ENCODE measurements at regions not wholly inside any gene's neighbourhood (a gene's known extent, or its start where the extent isn't known, plus 50 kb on each side); places are given as distances from the start of the nearest gene placed in this dataset.
A peak's percentile ranks its signal among the peaks of the same experiment; 100 is the strongest.
"Not testable (repeated sequence)": the region's sequence is repeated elsewhere in the genome, so short reads cannot be mapped to it uniquely, and the experiment has no call there.

GRCh38 chr4:86522349-86522748, 71.8 kb upstream of the PTPN13 start:
- Histone ChIP-seq H3K9me3 (ENCODE audit: control extremely low read depth in 1 of 5, control insufficient read depth in 4 of 5, insufficient read depth in 2 of 5, low read depth in 1 of 5, low read length in 4 of 5) (peaks cover 0 to 19% (median 8%) of the 10 kb centered on the region in 5 experiments), H3K27me3 (replicated peaks in 2 of 5; ENCODE audit: control insufficient read depth in 4 of 5, insufficient read depth in 5 of 5, low read length in 4 of 5) (no peaks in the 10 kb centered on the region), H3K4me1 (ENCODE audit: control extremely low read depth in 1 of 4, control insufficient read depth in 4 of 4, insufficient read depth in 4 of 4, low read length in 3 of 4) (peaks cover 0 to 6% (median 0%) of the 10 kb centered on the region in 4 experiments), H3K4me3 (ENCODE audit: control insufficient read depth in 1 of 7, extremely low read depth in 1 of 7, insufficient read depth in 4 of 7, low read depth in 2 of 7, low read length in 6 of 7) (no peak overlapping the region), H3K36me3 (ENCODE audit: control insufficient read depth in 4 of 4, insufficient read depth in 4 of 4, low read length in 3 of 4) (no peaks in the 10 kb centered on the region), H3K27ac (ENCODE audit: insufficient read depth in 1 of 2, low read depth in 1 of 2, low read length in 2 of 2, poor library complexity in 1 of 2, severe bottlenecking in 2 of 2) (no peak overlapping the region)
- DNase-seq, result peak in 2 of 3 donors; percentile 8
- CTCF ChIA-PET, result interaction anchor here (0.9 to 3.0 kb wide), 8 partner anchors 16 to 377 kb away, joined by 3 to 17 read pairs (median 4); no protein-coding TSS in a partner anchor
- no CpG with 5 or more reads among the region's 4 CpGs for WGBS (ENCODE audit: insufficient coverage)
- POLR2A ChIA-PET, result no interaction called here

GRCh38 chr4:86523333-86523732, 70.8 kb upstream of the PTPN13 start:
- Histone ChIP-seq H3K9me3 (ENCODE audit: control extremely low read depth in 1 of 5, control insufficient read depth in 4 of 5, insufficient read depth in 2 of 5, low read depth in 1 of 5, low read length in 4 of 5) (peaks cover 0 to 19% (median 8%) of the 10 kb centered on the region in 5 experiments), H3K4me1 (ENCODE audit: control extremely low read depth in 1 of 4, control insufficient read depth in 4 of 4, insufficient read depth in 4 of 4, low read length in 3 of 4) (peaks cover 0 to 6% (median 0%) of the 10 kb centered on the region in 4 experiments), H3K4me3 (ENCODE audit: control insufficient read depth in 1 of 7, extremely low read depth in 1 of 7, insufficient read depth in 4 of 7, low read depth in 2 of 7, low read length in 6 of 7) (no peak overlapping the region), H3K27ac (ENCODE audit: insufficient read depth in 1 of 2, low read depth in 1 of 2, low read length in 2 of 2, poor library complexity in 1 of 2, severe bottlenecking in 2 of 2) (no peak overlapping the region), H3K36me3 (ENCODE audit: control insufficient read depth in 4 of 4, insufficient read depth in 4 of 4, low read length in 3 of 4) (no peaks in the 10 kb centered on the region), H3K27me3 (replicated peaks in 2 of 5; ENCODE audit: control insufficient read depth in 4 of 5, insufficient read depth in 5 of 5, low read length in 4 of 5) (no peaks in the 10 kb centered on the region)
- WGBS (ENCODE audit: insufficient coverage), result 85% methylated on average over 2 of the region's 2 CpGs
- CTCF ChIA-PET, result interaction anchor here (1.0 to 3.0 kb wide), 5 partner anchors 21 to 372 kb away, joined by 3 to 17 read pairs (median 5); no protein-coding TSS in a partner anchor
- POLR2A ChIA-PET, result no interaction called here
- DNase-seq, result no peak

DNA sequence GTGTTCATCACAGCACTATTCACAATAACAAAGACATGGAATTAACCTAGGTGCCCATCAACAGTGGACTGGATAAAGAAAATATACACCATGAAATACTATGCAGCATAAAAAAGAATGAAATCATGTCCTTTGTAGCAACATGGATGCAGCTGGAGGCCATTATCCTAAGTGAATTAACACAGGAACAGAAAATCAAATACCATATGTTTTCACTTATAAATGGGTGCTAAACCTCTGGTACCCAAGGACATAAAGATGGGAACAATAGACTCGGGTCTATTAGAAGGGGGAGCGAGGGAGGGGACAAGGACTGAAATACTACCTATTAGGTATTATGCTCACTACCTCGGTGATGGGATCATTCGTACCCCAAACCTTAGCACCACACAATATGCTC, 66.4 kb upstream of the PTPN13 start:
- DNase-seq; H3K9me3 ChIP-seq (ENCODE audit: control extremely low read depth in 1 of 5, control insufficient read depth in 4 of 5, insufficient read depth in 2 of 5, low read depth in 1 of 5, low read length in 4 of 5); POLR2A ChIA-PET; H3K27me3 ChIP-seq (replicated peaks in 2 of 5; ENCODE audit: control insufficient read depth in 4 of 5, insufficient read depth in 5 of 5, low read length in 4 of 5); CTCF ChIA-PET; H3K27ac ChIP-seq (ENCODE audit: insufficient read depth in 1 of 2, low read depth in 1 of 2, low read length in 2 of 2, poor library complexity in 1 of 2, severe bottlenecking in 2 of 2); H3K4me1 ChIP-seq (ENCODE audit: control extremely low read depth in 1 of 4, control insufficient read depth in 4 of 4, insufficient read depth in 4 of 4, low read length in 3 of 4); H3K36me3 ChIP-seq (ENCODE audit: control insufficient read depth in 4 of 4, insufficient read depth in 4 of 4, low read length in 3 of 4); H3K4me3 ChIP-seq (ENCODE audit: control insufficient read depth in 1 of 7, extremely low read depth in 1 of 7, insufficient read depth in 4 of 7, low read depth in 2 of 7, low read length in 6 of 7): not testable (repeated sequence)
- no CpG with 5 or more reads among the region's 4 CpGs for WGBS (ENCODE audit: insufficient coverage)

DNA sequence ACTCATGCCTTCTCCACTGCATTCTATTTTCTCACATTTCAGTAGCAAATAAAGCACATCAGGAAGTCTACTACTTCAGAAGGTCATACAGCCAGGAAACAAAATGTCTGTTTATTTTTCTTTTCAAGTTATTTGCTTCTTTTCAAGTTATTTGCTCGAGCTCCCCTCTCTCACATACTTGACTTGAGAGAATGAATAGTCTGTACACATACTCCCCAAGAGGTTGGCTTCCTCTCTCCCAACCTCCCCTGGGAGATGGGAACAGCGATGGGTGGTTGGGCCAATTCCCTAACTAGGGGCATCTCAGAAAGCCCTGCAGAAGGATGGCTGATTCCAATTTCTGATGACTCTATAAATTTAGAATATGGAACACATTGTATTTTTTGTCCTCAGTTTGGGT, 64.7 kb upstream of the PTPN13 start:
- Histone ChIP-seq H3K27ac (ENCODE audit: insufficient read depth in 1 of 2, low read depth in 1 of 2, low read length in 2 of 2, poor library complexity in 1 of 2, severe bottlenecking in 2 of 2) (no peak overlapping the region), H3K9me3 (ENCODE audit: control extremely low read depth in 1 of 5, control insufficient read depth in 4 of 5, insufficient read depth in 2 of 5, low read depth in 1 of 5, low read length in 4 of 5) (no peaks in the 10 kb centered on the region), H3K4me3 (ENCODE audit: control insufficient read depth in 1 of 7, extremely low read depth in 1 of 7, insufficient read depth in 4 of 7, low read depth in 2 of 7, low read length in 6 of 7) (no peak overlapping the region), H3K36me3 (ENCODE audit: control insufficient read depth in 4 of 4, insufficient read depth in 4 of 4, low read length in 3 of 4) (no peaks in the 10 kb centered on the region), H3K27me3 (replicated peaks in 2 of 5; ENCODE audit: control insufficient read depth in 4 of 5, insufficient read depth in 5 of 5, low read length in 4 of 5) (no peaks in the 10 kb centered on the region), H3K4me1 (ENCODE audit: control extremely low read depth in 1 of 4, control insufficient read depth in 4 of 4, insufficient read depth in 4 of 4, low read length in 3 of 4) (no peaks in the 10 kb centered on the region)
- no CpG with 5 or more reads among the region's 2 CpGs for WGBS (ENCODE audit: insufficient coverage)
- ChIA-PET CTCF (no interaction called here), POLR2A (no interaction called here)
- no peak for DNase-seq

- Histone ChIP-seq H3K4me3 (ENCODE audit: control insufficient read depth in 1 of 7, extremely low read depth in 1 of 7, insufficient read depth in 4 of 7, low read depth in 2 of 7, low read length in 6 of 7) (no peak overlapping the region), H3K36me3 (ENCODE audit: control insufficient read depth in 4 of 4, insufficient read depth in 4 of 4, low read length in 3 of 4) (no peaks in the 10 kb centered on the region), H3K9me3 (ENCODE audit: control extremely low read depth in 1 of 5, control insufficient read depth in 4 of 5, insufficient read depth in 2 of 5, low read depth in 1 of 5, low read length in 4 of 5) (no peaks in the 10 kb centered on the region), H3K4me1 (ENCODE audit: control extremely low read depth in 1 of 4, control insufficient read depth in 4 of 4, insufficient read depth in 4 of 4, low read length in 3 of 4) (no peaks in the 10 kb centered on the region), H3K27ac (ENCODE audit: insufficient read depth in 1 of 2, low read depth in 1 of 2, low read length in 2 of 2, poor library complexity in 1 of 2, severe bottlenecking in 2 of 2) (no peak overlapping the region), H3K27me3 (replicated peaks in 2 of 5; ENCODE audit: control insufficient read depth in 4 of 5, insufficient read depth in 5 of 5, low read length in 4 of 5) (no peaks in the 10 kb centered on the region)
- ChIA-PET POLR2A (no interaction called here), CTCF (no interaction called here)
- DNase-seq, result no peak
- WGBS (ENCODE audit: insufficient coverage), result 100% methylated on average over 1 of the region's 1 CpG
These were observed 63.9 kb upstream of the PTPN13 start for GRCh38 chr4:86530183-86530582.

GRCh38 chr4:86531440-86531839, 62.7 kb upstream of the PTPN13 start:
- Histone ChIP-seq H3K4me1 (ENCODE audit: control extremely low read depth in 1 of 4, control insufficient read depth in 4 of 4, insufficient read depth in 4 of 4, low read length in 3 of 4) (no peaks in the 10 kb centered on the region), H3K9me3 (ENCODE audit: control extremely low read depth in 1 of 5, control insufficient read depth in 4 of 5, insufficient read depth in 2 of 5, low read depth in 1 of 5, low read length in 4 of 5) (no peaks in the 10 kb centered on the region), H3K4me3 (ENCODE audit: control insufficient read depth in 1 of 7, extremely low read depth in 1 of 7, insufficient read depth in 4 of 7, low read depth in 2 of 7, low read length in 6 of 7) (no peak overlapping the region), H3K27ac (ENCODE audit: insufficient read depth in 1 of 2, low read depth in 1 of 2, low read length in 2 of 2, poor library complexity in 1 of 2, severe bottlenecking in 2 of 2) (no peak overlapping the region), H3K36me3 (ENCODE audit: control insufficient read depth in 4 of 4, insufficient read depth in 4 of 4, low read length in 3 of 4) (no peaks in the 10 kb centered on the region), H3K27me3 (replicated peaks in 2 of 5; ENCODE audit: control insufficient read depth in 4 of 5, insufficient read depth in 5 of 5, low read length in 4 of 5) (no peaks in the 10 kb centered on the region)
- WGBS (ENCODE audit: insufficient coverage), result 100% methylated on average over 1 of the region's 2 CpGs
- POLR2A ChIA-PET, result no interaction called here
- DNase-seq, result no peak
- CTCF ChIA-PET, result interaction anchor here (1.0 to 1.2 kb wide), 2 partner anchors 31 to 35 kb away, joined by 3 to 4 read pairs; no protein-coding TSS in a partner anchor

- no peak for DNase-seq
- Histone ChIP-seq H3K9me3 (ENCODE audit: control extremely low read depth in 1 of 5, control insufficient read depth in 4 of 5, insufficient read depth in 2 of 5, low read depth in 1 of 5, low read length in 4 of 5) (no peaks in the 10 kb centered on the region), H3K36me3 (ENCODE audit: control insufficient read depth in 4 of 4, insufficient read depth in 4 of 4, low read length in 3 of 4) (no peaks in the 10 kb centered on the region), H3K4me3 (ENCODE audit: control insufficient read depth in 1 of 7, extremely low read depth in 1 of 7, insufficient read depth in 4 of 7, low read depth in 2 of 7, low read length in 6 of 7) (no peak overlapping the region), H3K4me1 (ENCODE audit: control extremely low read depth in 1 of 4, control insufficient read depth in 4 of 4, insufficient read depth in 4 of 4, low read length in 3 of 4) (no peaks in the 10 kb centered on the region), H3K27me3 (replicated peaks in 2 of 5; ENCODE audit: control insufficient read depth in 4 of 5, insufficient read depth in 5 of 5, low read length in 4 of 5) (no peaks in the 10 kb centered on the region), H3K27ac (ENCODE audit: insufficient read depth in 1 of 2, low read depth in 1 of 2, low read length in 2 of 2, poor library complexity in 1 of 2, severe bottlenecking in 2 of 2) (no peak overlapping the region)
- CTCF ChIA-PET, result no interaction called here
- POLR2A ChIA-PET, result no interaction called here
- WGBS (ENCODE audit: insufficient coverage), result 89% methylated on average over 1 of the region's 1 CpG
These were observed 61.3 kb upstream of the PTPN13 start for GRCh38 chr4:86532851-86533250.
